ENCODE measurements at regions not wholly inside any gene's neighbourhood (a gene's known extent, or its start where the extent isn't known, plus 50 kb on each side); places are given as distances from the start of the nearest gene placed in this dataset.
A peak's percentile ranks its signal among the peaks of the same experiment; 100 is the strongest.

DNA sequence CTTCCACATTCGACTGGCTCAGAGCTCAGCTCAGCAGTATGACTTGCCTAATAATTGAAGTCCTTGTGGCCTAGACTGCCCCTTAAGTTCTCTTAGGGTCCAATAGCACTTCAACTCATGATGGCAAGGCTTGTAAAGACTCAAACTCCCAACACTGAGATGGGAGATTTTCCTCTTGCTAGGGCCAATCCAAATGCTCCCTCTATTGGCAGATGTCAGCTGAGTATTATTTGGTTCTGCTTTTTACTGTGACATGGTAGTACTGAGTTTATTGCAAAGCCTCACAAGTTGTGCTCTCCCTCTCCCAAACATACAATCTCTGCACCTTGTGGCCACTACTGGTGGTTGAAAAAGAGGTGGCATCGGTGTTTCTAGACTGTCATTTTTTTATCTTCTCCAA is 164.2 kb downstream of the ALG10 start:
- TF ChIP-seq ZFX (IDR thresholded peaks at IDR 0.05) (no peak), CTCF (conservative IDR thresholded peaks at IDR 0.05) (peak; percentile 25)
